Thoracic aorta (tissue), 2 donors: ENCODE measurements at regions not wholly inside any gene's neighbourhood (a gene's known extent, or its start where the extent isn't known, plus 50 kb on each side); places are given as distances from the start of the nearest gene placed in this dataset.
"Not testable (repeated sequence)": the region's sequence is repeated elsewhere in the genome, so short reads cannot be mapped to it uniquely, and the experiment has no call there.

Experiments used
- ATAC-seq: fragments of 150-250 bp; one replicate; pipeline ENCODE4 v1.8.0; 2017; ENCODE audit warnings: low read depth; ENCODE audit not compliant: insufficient number of reproducible peaks, low FRiP score
- DNase-seq: peaks from one replicate; pipeline ENCODE4 v3.0.0-alpha.2; 2020; ENCODE audit warnings: low spot score
- H3K27ac ChIP-seq, 2 donors: fragments of 200-600 bp; sonication (generic); 1 replicate in 1 of 2; 2 replicates in 1 of 2; pipeline ENCODE4 v1.5.1; 2016; ENCODE audit warnings: mild to moderate bottlenecking in 2 of 2, moderate library complexity in 2 of 2
- H3K27me3 ChIP-seq: fragments of 200-600 bp; sonication (generic); replicated peaks from 2 replicates; pipeline ENCODE4 v1.6.0; 2016; ENCODE audit warnings: mild to moderate bottlenecking; ENCODE audit not compliant: insufficient read depth
- H3K36me3 ChIP-seq: fragments of 200-600 bp; sonication (generic); one replicate; pipeline ENCODE4 v1.5.1; 2016
- H3K4me1 ChIP-seq, 2 donors: fragments of 200-600 bp; sonication (generic); 1 replicate in 1 of 2; 2 replicates in 1 of 2; pipeline versions ENCODE4 v1.5.1 to v1.6.0; 2016; ENCODE audit warnings: low read depth in 2 of 2, mild to moderate bottlenecking in 1 of 2; ENCODE audit not compliant: control insufficient read depth in 1 of 2
- H3K4me3 ChIP-seq: fragments of 200-600 bp; sonication (generic); 2 replicates; pipeline ENCODE4 v1.5.1; 2016; ENCODE audit warnings: mild to moderate bottlenecking
- H3K9me3 ChIP-seq: fragments of 200-600 bp; sonication (generic); 2 replicates; pipeline ENCODE4 v1.5.1; 2016
- CTCF ChIP-seq: fragments of 200-600 bp; sonication (generic); IDR thresholded peaks from one replicate; pipeline ENCODE4 v1.5.1; 2019; ENCODE audit warnings: antibody characterized with exemption

- H3K27me3 ChIP-seq, result no peaks in the 10 kb centered on the region
- H3K9me3 ChIP-seq, result no peaks in the 10 kb centered on the region
- H3K27ac ChIP-seq, result no peak overlapping the region
- TF ChIP-seq CTCF, result no peak
- no peak for ATAC-seq
- no peak for DNase-seq
- H3K4me3 ChIP-seq, result no peak overlapping the region
- H3K36me3 ChIP-seq, result no peaks in the 10 kb centered on the region
- no peaks in the 10 kb centered on the region for H3K4me1 ChIP-seq
These were observed 78.3 kb upstream of the TBC1D5 start for GRCh38 chr3:17820704-17821103.

- no peak overlapping the region for H3K4me3 ChIP-seq
- no peaks in the 10 kb centered on the region for H3K27me3 ChIP-seq
- no peak overlapping the region for H3K27ac ChIP-seq
- H3K36me3 ChIP-seq, result no peaks in the 10 kb centered on the region
- H3K4me1 ChIP-seq, result no peaks in the 10 kb centered on the region
- no peak for TF ChIP-seq CTCF
- no peaks in the 10 kb centered on the region for H3K9me3 ChIP-seq
- DNase-seq (no peak), ATAC-seq (no peak)
These were observed 77.8 kb upstream of the TBC1D5 start for GRCh38 chr3:17820275-17820674.

- not testable (repeated sequence) for H3K27me3 ChIP-seq, DNase-seq, H3K4me1 ChIP-seq, H3K27ac ChIP-seq, H3K4me3 ChIP-seq, H3K9me3 ChIP-seq, ATAC-seq, H3K36me3 ChIP-seq
These were observed 75.5 kb upstream of the TBC1D5 start for GRCh38 chr3:17817973-17818372.

- ATAC-seq (no peak), DNase-seq (no peak)
- TF ChIP-seq CTCF, result no peak
- H3K27ac ChIP-seq, result no peak overlapping the region
- no peaks in the 10 kb centered on the region for H3K36me3 ChIP-seq
- no peaks in the 10 kb centered on the region for H3K9me3 ChIP-seq
- H3K4me1 ChIP-seq, result no peaks in the 10 kb centered on the region
- no peaks in the 10 kb centered on the region for H3K27me3 ChIP-seq
- no peak overlapping the region for H3K4me3 ChIP-seq
These were observed 75.1 kb upstream of the TBC1D5 start for GRCh38 chr3:17817545-17817944.

GRCh38 chr3:17816839-17817238 lies 74.4 kb upstream of the TBC1D5 start:
- H3K9me3 ChIP-seq, ATAC-seq, H3K36me3 ChIP-seq, H3K4me3 ChIP-seq, H3K27me3 ChIP-seq, DNase-seq, H3K4me1 ChIP-seq, H3K27ac ChIP-seq: not testable (repeated sequence)

GRCh38 chr3:17812328-17812727 lies 69.9 kb upstream of the TBC1D5 start:
- H3K36me3 ChIP-seq, H3K27me3 ChIP-seq, H3K27ac ChIP-seq, DNase-seq, ATAC-seq, H3K4me3 ChIP-seq, H3K4me1 ChIP-seq, H3K9me3 ChIP-seq: not testable (repeated sequence)

GRCh38 chr3:17811646-17812045 lies 69.2 kb upstream of the TBC1D5 start:
- ATAC-seq, result no peak
- DNase-seq, result no peak
- H3K27me3 ChIP-seq, result no peaks in the 10 kb centered on the region
- H3K4me1 ChIP-seq, result no peaks in the 10 kb centered on the region
- H3K4me3 ChIP-seq, result no peak overlapping the region
- no peaks in the 10 kb centered on the region for H3K9me3 ChIP-seq
- no peak for TF ChIP-seq CTCF
- H3K27ac ChIP-seq, result no peak overlapping the region
- no peaks in the 10 kb centered on the region for H3K36me3 ChIP-seq
